HCT116 (cell line): ENCODE measurements at regions not wholly inside any gene's neighbourhood (a gene's known extent, or its start where the extent isn't known, plus 50 kb on each side); places are given as distances from the start of the nearest gene placed in this dataset.

Source experiments
- ATF3 ChIP-seq: IDR thresholded peaks from 2 replicates; pipeline ENCODE4 v1.6.1; 2012
- CTCF ChIP-seq, 3 experiments: fragments of 200-600 bp in 1 of 3; sonication (generic) in 1 of 3; IDR thresholded peaks in 2 of 3; conservative IDR thresholded peaks in 1 of 3; 2 replicates each; pipeline ENCODE4 v1.5.1; 2012 to 2017; ENCODE audit warnings: low read depth in 2 of 3, low read length in 2 of 3, antibody characterized with exemption in 1 of 3, borderline replicate concordance in 1 of 3, control low read depth in 1 of 3, mild to moderate bottlenecking in 1 of 3, mixed read lengths in 1 of 3, mixed run types in 1 of 3, moderate library complexity in 1 of 3; ENCODE audit not compliant: insufficient read depth in 1 of 3
- EZH2 ChIP-seq: fragments of 200-600 bp; sonication (generic); IDR thresholded peaks from 2 replicates; pipeline ENCODE4 v1.6.1; 2017; ENCODE audit warnings: antibody characterized with exemption, mixed run types
- EZH2phosphoT487 ChIP-seq: fragments of 200-600 bp; IDR thresholded peaks from 2 replicates; pipeline ENCODE4 v1.6.1; 2018; ENCODE audit warnings: antibody characterized with exemption, borderline replicate concordance
- FOSL1 ChIP-seq: IDR thresholded peaks from 2 replicates; pipeline ENCODE4 v1.6.1; 2012; ENCODE audit warnings: low read depth
- POLR2A ChIP-seq: IDR thresholded peaks from 2 replicates; pipeline ENCODE4 v1.7.0; 2011; ENCODE audit warnings: borderline replicate concordance; ENCODE audit not compliant: insufficient read depth, insufficient read length; ENCODE audit errors: extremely low read depth
- POLR2AphosphoS5 ChIP-seq: IDR thresholded peaks from 2 replicates; pipeline ENCODE4 v1.6.1; 2011; ENCODE audit warnings: mild to moderate bottlenecking, low read depth, low read length, moderate library complexity
- SRF ChIP-seq: IDR thresholded peaks from 2 replicates; pipeline ENCODE4 v1.6.1; 2012; ENCODE audit warnings: low read depth
- ZFX ChIP-seq: fragments of 450-650 bp; IDR thresholded peaks from 2 replicates; pipeline ENCODE4 v1.6.1; 2017
- ZNF274 ChIP-seq: fragments of 200-500 bp; sonication (Bioruptor generic); IDR thresholded peaks from 2 replicates; pipeline ENCODE4 v1.6.1; 2014; ENCODE audit warnings: mild to moderate bottlenecking, low read depth, low read length, inconsistent platforms

GRCh38 chr11:116052603-116053547 lies 548.7 kb upstream of the CADM1 start:
- no peak for TF ChIP-seq CTCF (IDR thresholded peaks at IDR 0.05 in 2 of 3, conservative IDR thresholded peaks at IDR 0.05 in 1 of 3; ENCODE audit: borderline replicate concordance in 1 of 3, insufficient read depth in 1 of 3, low read depth in 2 of 3, low read length in 2 of 3)
- no peak for TF ChIP-seq ATF3
- TF ChIP-seq FOSL1, result no peak
- no peak for TF ChIP-seq POLR2A
- TF ChIP-seq SRF, result no peak
- TF ChIP-seq POLR2AphosphoS5, result no peak
- no peak for TF ChIP-seq EZH2phosphoT487
- TF ChIP-seq ZFX, result no peak
- no peak for TF ChIP-seq EZH2
- no peak for TF ChIP-seq ZNF274
